Suppressor macrophage treated with lipopolysaccharide for 4 hours (primary cell): ENCODE measurements at regions not wholly inside any gene's neighbourhood (a gene's known extent, or its start where the extent isn't known, plus 50 kb on each side); places are given as distances from the start of the nearest gene placed in this dataset.
"Not testable (repeated sequence)": the region's sequence is repeated elsewhere in the genome, so short reads cannot be mapped to it uniquely, and the experiment has no call there.

ENCODE experiments used
- DNase-seq: peaks from one replicate; pipeline ENCODE4 v3.0.0-alpha.2; 2020

- no peak for DNase-seq
Measured at GRCh38 chr6:167550941-167551627, 226.2 kb downstream of the TTLL2 start.

DNA sequence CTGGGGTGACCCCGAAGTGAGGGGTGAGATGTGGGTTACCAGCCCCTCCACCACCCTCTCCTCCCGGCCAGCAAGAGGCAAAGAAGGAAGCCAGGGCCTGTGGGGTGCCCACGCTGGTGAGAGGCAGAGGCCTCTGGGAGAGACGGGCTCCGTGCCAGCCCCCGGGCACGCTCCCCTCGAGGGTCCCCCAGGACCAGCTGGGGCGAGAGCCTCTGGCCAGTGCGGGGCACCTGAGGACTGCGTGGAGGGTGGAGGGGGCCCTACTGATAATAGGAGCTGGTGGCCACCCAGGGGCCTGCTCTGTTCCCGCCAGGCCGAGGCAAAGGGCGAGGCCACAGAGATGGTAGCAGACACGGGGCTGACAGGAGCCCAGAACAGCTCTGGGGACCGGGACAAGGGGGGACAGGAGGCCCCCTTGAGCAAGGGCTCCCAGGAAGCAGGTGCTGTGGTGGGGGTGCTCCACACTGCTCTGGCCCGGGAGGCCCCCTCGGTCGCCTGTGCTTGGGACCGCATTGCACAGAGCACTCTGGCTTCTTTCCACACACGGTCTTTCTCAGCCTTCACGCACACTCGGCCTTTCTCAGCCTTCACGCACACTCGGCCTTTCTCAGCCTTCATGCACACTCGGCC is 226.9 kb downstream of the TTLL2 start:
- DNase-seq: no peak

DNA sequence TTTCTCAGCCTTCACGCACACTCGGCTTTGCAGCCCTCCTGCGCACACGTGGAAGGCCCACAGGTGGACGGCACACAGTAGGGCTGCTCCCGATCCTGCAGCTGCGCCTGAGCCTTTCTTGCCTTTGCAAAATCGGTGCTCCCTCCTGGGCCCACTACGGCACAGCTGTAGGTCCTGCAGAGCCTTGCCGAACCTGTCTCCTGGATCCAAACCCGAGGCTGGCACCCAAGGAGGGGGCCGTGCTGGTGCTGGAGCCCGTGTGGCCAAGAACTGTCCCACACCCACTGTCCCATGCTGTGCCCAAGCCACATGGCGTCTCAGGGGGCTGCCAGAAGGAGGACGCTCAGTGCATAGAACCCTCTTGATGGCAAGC is 227.4 kb downstream of the TTLL2 start:
- DNase-seq: no peak

DNA sequence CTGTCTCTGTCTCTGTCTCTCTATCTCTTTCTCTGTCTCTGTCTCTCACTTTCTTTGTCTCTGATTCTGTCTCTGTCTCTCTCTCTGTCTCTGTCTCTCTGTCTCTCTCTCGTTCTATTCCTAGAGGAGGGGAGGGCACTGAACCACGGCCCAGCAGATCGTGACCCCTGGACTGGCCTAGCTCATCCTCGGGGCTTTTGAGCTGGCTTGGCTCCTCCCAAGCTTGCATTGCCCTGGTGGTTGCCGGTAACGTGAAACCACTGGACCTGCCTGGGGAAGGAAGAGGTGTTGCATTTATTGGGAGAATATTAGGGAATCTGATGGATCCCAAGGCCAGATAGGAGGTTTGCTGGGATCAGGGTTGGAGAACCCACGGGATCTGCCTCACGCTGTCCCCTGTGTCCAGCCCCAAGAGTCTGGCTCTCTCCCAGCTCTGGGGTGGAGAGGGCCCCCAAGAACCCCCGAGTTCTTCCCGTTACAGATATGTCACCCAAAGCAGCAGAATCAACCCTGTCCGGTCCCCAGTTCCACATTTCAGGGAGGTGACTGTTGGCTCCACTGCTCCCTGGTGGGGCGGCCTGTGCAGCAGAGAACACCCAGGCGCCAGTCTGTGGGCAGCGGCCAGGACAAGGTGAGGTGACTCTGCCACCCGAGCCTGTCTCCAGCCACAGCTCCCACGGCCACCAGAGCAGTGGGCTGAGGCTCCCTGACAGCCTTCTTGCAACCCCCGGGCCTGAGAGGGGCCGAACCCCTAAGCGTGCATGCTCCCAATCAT is 228.3 kb downstream of the TTLL2 start:
- no peak for DNase-seq

DNA sequence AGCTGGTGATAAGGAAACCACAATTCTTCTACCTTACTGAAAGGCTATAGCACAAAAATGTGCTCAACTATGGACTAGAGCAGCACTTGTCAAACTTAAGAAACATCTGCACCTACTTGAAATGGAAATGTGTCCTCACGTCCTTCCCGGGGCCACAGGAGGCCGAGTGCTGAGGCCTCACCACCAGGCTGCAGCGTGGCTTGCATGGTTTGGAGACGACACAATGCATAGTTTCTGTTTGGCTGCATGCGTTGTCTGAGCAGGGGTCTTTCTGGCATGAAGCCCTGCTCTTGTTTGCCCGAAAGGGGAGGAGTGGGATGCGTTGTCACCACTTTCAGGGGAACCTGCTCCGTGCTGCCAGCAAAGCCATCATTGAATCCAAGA is 228.8 kb downstream of the TTLL2 start:
- no peak for DNase-seq

- DNase-seq: no peak
Measured at GRCh38 chr6:167554854-167555253, 230.0 kb downstream of the TTLL2 start.

GRCh38 chr6:167555836-167556235 is 230.9 kb downstream of the TTLL2 start:
- no peak for DNase-seq

DNA sequence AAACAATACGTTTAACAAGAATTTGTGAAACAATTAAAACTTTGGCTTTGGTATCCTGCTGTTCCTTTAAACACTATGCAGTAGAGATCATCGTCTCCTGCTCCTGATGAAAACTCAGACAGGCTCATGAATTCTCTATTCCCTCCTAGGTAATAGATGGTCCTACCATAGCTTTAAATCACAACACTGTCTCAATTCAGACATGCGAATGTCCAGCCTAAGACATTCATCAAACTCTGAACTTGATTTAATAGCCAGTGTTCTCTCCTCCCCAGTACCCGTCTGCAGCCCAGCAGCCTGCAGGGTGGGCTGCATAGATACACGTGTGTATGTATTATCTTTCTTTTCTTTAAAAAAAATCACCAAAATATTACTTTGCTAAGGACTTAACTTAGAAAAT is 232.8 kb downstream of the TTLL2 start:
- no peak for DNase-seq

DNA sequence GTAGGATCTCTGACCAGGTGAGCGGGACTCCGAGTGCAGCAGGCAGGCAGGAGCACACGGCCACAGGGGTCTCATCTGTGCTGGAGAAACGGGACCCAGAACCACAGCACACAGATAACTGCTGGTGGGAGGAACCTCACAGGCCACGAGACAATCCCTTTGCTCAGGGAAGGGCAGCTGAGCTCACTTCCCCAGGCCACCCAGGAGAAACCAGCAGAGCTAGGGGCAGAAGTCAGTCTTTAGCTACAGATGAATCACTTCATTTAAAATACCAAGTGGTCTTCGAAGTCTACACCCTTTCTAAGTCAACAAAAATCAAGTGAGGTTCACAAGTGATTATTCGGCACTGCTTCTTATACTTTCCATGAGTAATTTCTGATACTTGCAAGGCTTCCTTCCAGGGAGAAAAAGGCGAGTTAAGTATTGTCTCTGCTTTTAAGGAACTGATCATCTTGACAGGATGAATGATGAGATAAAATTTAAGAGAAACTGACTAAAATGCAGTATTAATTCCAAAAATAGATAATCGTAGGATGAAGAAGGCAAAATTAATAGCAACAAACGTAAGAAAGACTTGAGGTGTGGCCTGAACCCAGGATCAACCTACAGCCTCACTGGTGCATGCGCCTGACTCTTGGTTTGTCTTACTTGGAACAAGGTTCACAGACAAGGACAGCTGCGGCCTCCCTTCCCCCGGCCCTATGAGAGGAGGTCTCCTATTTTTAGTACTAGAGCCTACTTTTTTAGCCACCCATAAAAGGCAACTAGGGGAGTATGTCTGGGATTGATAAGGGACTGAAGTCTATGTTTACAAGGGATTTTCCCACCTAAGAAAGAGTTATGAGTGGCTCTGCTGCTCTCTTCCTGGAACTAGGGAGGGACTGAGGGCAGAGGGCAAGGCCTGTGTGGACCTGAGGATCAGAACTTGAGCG is 233.6 kb downstream of the TTLL2 start:
- no peak for DNase-seq

DNA sequence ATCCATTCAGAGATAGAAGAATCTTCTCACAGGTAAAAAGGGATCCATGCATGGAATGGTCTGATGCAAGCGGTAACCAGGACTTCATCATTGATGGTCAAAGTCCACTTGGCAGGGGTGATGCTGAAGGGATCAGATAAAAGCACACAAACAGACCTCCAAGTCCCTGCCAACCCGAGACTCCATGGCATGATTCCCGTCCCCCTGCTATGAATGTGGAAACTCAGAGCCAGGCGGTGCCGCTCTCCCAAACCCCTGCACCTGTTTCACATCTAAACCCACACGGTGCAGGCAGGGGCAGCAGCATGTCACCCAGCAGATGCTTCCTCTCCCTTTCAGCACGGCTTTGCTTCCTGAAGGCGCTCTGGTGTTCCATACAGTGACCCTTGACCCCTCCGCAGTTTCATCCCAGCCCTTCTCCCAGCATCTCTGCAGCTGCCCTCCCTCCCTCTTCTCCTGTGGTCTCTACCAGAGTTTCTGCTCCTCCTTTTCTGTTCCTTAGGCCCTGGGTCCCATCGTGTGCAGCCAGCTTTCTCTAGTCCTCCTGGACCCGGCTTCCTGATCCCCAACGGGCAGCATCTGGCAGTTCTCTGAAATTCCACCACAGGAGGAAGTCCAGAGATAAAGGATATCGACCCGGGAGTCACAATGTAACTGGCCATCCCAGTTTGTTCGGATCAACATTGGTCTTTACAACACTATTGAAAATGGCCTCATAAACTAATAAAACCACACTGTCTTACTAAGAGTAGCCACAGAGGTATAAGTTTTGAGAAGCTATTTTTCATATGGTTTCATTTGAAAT is 235.0 kb downstream of the TTLL2 start:
- no peak for DNase-seq

DNA sequence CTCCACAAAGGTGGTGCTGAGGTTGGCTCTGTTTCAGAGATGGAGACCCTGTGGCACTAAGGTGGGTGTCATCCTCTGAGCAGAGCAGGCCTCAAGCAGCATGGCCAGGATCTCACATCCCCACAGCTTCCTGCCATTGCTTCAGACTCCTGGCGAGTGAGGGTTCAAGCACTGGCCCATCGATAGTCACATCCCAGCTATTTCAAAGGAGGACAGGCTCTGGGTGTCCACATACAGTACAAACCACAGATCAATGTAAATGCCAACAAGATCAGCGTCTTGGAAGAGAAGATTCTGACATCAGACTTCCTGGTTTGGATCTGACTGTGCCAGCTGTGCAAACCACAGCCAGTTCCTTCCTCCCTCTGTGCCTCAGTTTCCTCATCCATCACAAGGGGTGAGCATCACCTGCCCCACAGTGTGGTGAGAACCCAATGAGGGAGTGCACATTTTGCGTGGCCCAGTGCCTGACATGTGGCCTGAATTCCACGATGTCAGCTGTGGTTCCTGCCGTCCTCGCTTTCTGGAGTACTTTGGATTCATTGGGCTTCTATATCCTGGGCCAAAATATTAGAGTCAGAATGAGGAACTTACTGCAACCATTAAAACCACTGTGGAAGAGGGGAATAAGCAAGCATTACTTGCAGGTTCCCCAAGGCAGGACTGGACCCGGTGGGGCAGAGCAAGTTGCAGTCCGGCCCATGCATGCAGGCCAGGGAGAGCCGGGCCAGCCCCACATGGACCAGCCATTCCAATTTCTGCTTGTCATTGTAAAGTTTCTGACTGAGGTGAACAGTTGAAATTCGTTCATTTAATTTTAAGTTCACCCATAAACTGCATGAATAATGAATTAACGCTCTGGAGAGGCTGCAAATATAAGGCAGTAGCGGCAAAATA is 236.0 kb downstream of the TTLL2 start:
- no peak for DNase-seq

DNA sequence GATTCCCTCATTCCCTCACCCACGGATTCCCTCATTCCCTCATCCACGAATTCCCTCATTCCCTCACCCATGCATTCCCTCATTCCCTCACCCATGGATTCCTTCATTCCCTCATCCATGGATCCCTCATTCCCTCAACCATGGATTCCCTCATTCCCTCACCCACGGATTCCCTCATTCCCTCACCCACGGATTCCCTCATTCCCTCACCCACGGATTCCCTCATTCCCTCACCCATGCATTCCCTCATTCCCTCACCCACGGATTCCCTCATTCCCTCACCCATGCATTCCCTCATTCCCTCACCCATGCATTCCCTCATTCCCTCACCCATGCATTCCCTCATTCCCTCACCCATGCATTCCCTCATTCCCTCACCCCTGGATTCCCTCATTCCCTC is 238.0 kb downstream of the TTLL2 start:
- DNase-seq: not testable (repeated sequence)

DNA sequence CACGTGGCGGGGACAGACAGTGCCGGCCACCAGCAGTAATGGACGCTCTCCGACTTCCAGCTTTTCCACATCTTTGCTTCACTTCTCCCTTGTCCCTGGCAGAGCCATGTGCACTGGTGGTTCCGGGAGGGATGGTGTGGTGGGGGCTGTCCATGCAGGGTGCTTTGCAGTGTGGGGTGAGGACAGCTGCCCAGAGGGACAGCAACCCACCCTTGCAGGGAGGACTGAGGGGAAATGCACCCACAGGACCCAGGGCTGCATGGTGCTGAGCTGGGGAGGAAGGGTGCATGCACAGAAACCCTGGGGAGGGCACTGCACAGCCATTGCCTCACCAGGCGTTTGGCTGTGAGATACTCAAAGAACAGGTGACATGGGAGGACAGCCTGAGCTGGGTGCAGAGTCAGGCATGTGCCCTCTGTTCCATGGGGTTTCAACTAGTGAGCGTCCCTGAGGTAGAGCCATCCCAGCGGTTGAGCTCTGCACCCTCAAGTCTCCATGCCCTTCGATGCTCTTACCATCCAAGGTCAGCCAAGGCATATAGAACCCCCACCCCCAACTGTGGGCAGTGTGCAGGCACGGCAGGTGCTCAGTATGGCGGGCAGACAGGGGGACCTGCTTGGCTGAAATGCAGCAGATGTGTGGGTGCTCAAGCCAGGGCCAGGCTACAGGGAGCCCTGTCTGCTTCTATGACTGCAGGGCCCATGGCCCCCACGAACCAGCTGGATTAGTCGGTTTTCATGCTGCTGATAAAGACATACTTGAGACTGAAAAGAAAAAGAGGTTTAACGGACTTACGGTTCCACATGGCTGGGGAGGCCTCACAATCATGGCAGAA is 239.7 kb downstream of the TTLL2 start:
- DNase-seq: no peak

GRCh38 chr6:167565388-167565787 is 240.5 kb downstream of the TTLL2 start:
- no peak for DNase-seq

DNA sequence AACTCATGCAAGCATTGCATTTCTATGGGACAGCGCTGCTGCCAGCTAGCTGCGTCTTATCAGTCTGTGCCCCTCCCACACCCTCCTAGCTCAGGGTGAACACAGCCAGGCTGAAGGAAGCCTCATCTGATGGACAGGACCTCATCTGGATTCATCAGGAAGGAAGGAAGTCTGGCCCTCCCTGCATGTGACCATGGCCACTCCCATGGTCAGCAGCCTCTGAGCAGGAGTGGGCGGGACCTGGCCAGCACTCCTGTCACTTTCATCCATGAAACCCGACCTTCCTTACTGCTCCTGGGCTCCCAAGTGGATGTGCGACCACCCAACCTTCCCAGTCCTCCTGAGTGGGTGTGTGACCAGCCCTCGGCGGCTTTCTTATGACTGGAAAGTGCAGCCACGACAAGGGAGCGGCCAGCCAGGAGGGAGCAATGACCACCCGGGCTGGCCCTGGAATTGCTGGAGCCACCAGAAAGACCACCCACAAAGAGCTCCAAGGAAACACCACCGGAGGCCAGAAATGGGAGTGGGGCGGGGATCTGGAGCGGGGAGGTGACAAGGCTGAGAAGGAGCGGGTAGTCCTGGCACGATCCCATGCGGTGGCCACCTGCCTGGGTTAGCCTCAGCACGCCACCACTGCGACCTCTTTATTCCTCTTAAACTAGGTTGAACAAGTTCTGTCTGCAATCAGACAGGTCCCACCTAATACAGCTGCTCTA is 241.2 kb downstream of the TTLL2 start:
- no peak for DNase-seq

- DNase-seq: no peak
Measured at GRCh38 chr6:167566711-167567141, 241.8 kb downstream of the TTLL2 start.

GRCh38 chr6:167567142-167568033 is 242.5 kb downstream of the TTLL2 start:
- DNase-seq: no peak

DNA sequence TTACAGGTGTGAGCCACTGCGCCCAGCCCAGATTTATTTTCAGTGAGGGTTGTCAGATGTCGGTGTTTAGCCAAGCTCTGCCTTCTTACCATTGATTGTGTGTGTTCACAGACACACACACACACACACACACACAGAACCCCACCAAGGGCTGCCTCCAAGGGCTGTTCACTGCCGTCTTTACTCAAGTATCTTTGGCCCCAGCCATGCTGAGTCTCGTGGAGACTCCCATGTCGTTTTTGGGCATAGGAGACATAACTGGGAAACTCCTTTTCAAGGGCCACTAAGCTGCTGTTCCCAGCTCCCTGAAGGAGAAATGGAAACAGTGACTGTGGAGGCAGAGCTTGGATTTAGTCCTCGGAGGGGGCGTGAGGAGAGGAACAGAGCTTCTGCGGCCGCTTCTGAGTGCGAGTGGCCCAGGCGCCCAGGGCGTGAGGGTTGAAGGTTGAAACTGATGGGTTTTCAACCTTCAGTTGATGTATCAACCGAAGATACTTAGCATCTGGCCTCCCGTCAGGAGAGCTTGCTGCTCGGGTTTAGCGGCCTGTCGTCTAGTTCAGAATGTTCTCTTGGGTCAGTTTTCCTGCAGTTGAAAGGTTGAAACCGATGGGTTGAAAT is 243.6 kb downstream of the TTLL2 start:
- DNase-seq: no peak
